ENCODE measurements at regions not wholly inside any gene's neighbourhood (a gene's known extent, or its start where the extent isn't known, plus 50 kb on each side); places are given as distances from the start of the nearest gene placed in this dataset.

- Histone ChIP-seq H2AK5ac (ENCODE audit: low read depth, low read length) (no peak overlapping the region), H3K79me1 (ENCODE audit: low read depth, low read length) (no peaks in the 10 kb centered on the region), H3K18ac (ENCODE audit: extremely low read depth, low read length) (no peak overlapping the region), H3K4ac (replicated peaks; ENCODE audit: insufficient read length, low read depth, low read length) (no peak overlapping the region), H3K4me3 (ENCODE audit: extremely low read depth in 1 of 4, insufficient read depth in 2 of 4, low read depth in 3 of 4, low read length in 4 of 4) (no peak overlapping the region), H3K27me3 (replicated peaks in 1 of 4; ENCODE audit: control insufficient read depth in 3 of 4, extremely low read depth in 1 of 4, insufficient read depth in 3 of 4, low read length in 3 of 4) (no peaks in the 10 kb centered on the region; a peak in 1 of 7 replicates), H3K56ac (replicated peaks; ENCODE audit: insufficient read length, low read depth, low read length) (no peak overlapping the region), H4K8ac (ENCODE audit: extremely low read depth, insufficient read depth, low read length) (no peak overlapping the region), H2AFZ (ENCODE audit: low read length) (no peak overlapping the region), H3K27ac (ENCODE audit: low read depth, low read length) (no peak overlapping the region), H3K4me1 (replicated peaks in 1 of 4; ENCODE audit: control insufficient read depth in 3 of 4, insufficient read depth in 4 of 4, low read length in 3 of 4) (peaks cover 3 to 10% (median 6%) of the 10 kb centered on the region in 4 experiments; a peak in 6 of 7 replicates), H3K9ac (replicated peaks in 1 of 4; ENCODE audit: extremely low read depth in 1 of 4, low read depth in 3 of 4, low read length in 3 of 4) (no peak overlapping the region), H2BK15ac (ENCODE audit: low read length) (no peak overlapping the region), H3K4me2 (ENCODE audit: insufficient read depth in 1 of 2, low read depth in 2 of 2, low read length in 2 of 2) (no peak overlapping the region), H2BK120ac (replicated peaks; ENCODE audit: low read depth, low read length) (peak overlapping the region; percentile 24), H3K23me2 (ENCODE audit: low read depth, low read length) (peaks cover 4% of the 10 kb centered on the region; the same call in 1 of the 2 replicates), H4K20me1 (replicated peaks in 1 of 2; ENCODE audit: control insufficient read depth in 1 of 2, insufficient read depth in 2 of 2, low read length in 2 of 2) (no peaks in the 10 kb centered on the region), H3K9me3 (ENCODE audit: insufficient read depth in 2 of 2, low read depth in 1 of 2, low read length in 1 of 2) (peaks cover 0 to 3% of the 10 kb centered on the region in 2 experiments; a peak in 1 of 4 replicates), H3K79me2 (ENCODE audit: control insufficient read depth in 1 of 2, insufficient read depth in 2 of 2, low read length in 2 of 2) (no peaks in the 10 kb centered on the region), H2BK12ac (ENCODE audit: low read depth, low read length) (no peak overlapping the region), H2BK20ac (ENCODE audit: low read length) (0 out of 2 replicates have a peak overlapping the region, but pooled peaks have one; percentile 40), H2BK5ac (ENCODE audit: low read depth, low read length) (no peak overlapping the region), H3K23ac (ENCODE audit: insufficient read length) (no peak overlapping the region), H3K14ac (ENCODE audit: insufficient read length) (no peak overlapping the region), H4K91ac (replicated peaks; ENCODE audit: insufficient read length, low read length) (peak overlapping the region; percentile 29), H4K5ac (ENCODE audit: insufficient read length, low read depth, low read length) (no peak overlapping the region), H3K36me3 (ENCODE audit: control insufficient read depth in 2 of 4, insufficient read depth in 4 of 4, low read length in 3 of 4) (no peaks in the 10 kb centered on the region)
- no peak for TF ChIP-seq RAD21 (IDR thresholded peaks at IDR 0.05 in 1 of 2, conservative IDR thresholded peaks at IDR 0.05 in 1 of 2; ENCODE audit: low read depth in 2 of 2, low read length in 2 of 2)
- TF ChIP-seq TCF12 (IDR thresholded peaks at IDR 0.05; ENCODE audit: low read depth, low read length) = no peak
- no peak for TF ChIP-seq POU5F1 (IDR thresholded peaks at IDR 0.05; ENCODE audit: low read depth, low read length)
- no peak for TF ChIP-seq BRCA1 (IDR thresholded peaks at IDR 0.05; ENCODE audit: low read depth, low read length)
- TF ChIP-seq PHF8 (conservative IDR thresholded peaks at IDR 0.05; ENCODE audit: low read depth, low read length) = no peak
- no peak for TF ChIP-seq CHD2 (IDR thresholded peaks at IDR 0.05; ENCODE audit: low read length)
- no peak for TF ChIP-seq RFX5 (IDR thresholded peaks at IDR 0.05; ENCODE audit: borderline replicate concordance, low read depth, low read length)
- TF ChIP-seq JUN (IDR thresholded peaks at IDR 0.05; ENCODE audit: low read depth, low read length) = no peak
- TF ChIP-seq ATF3 (IDR thresholded peaks at IDR 0.05; ENCODE audit: insufficient read depth, low read depth, low read length) = no peak
- TF ChIP-seq HDAC2 (IDR thresholded peaks at IDR 0.05; ENCODE audit: borderline replicate concordance in 1 of 2, low read depth in 2 of 2, low read length in 2 of 2) = no peak
- TF ChIP-seq ASH2L (IDR thresholded peaks at IDR 0.05; ENCODE audit: low read length) = no peak
- WGBS, 2 experiments (ENCODE audit: extremely low coverage in 1 of 2, insufficient coverage in 1 of 2, insufficient read length in 1 of 2, insufficient replicate concordance in 2 of 2, low coverage in 1 of 2, low lambda C conversion rate in 2 of 2, missing lambda C conversion rate in 1 of 2) = 100% methylated on average over 2 of the region's 2 CpGs; no CpG with 5 or more reads in 1 of the 2 experiments
- ChIA-PET POLR2A (ENCODE audit: partially characterized antibody) (no interaction called here), CTCF (ENCODE audit: partially characterized antibody) (interaction anchor here (1.2 kb wide), 1 partner anchor 73 kb away, joined by 3 read pairs; no protein-coding TSS in a partner anchor)
- no peak for FAIRE-seq
- DNase-seq (ENCODE audit: low read depth in 1 of 2, low spot score in 2 of 2) = no peak
These were observed 775.4 kb upstream of the COBL start for GRCh38 chr7:52091996-52092395.

Measured in H1 (cell line).